Ishikawa (cell line): ENCODE measurements at regions not wholly inside any gene's neighbourhood (a gene's known extent, or its start where the extent isn't known, plus 50 kb on each side); places are given as distances from the start of the nearest gene placed in this dataset.

Experiments used
- MAX ChIP-seq: IDR thresholded peaks from 2 replicates; pipeline ENCODE4 v1.6.1; 2012
- TEAD4 ChIP-seq: IDR thresholded peaks from 2 replicates; pipeline ENCODE4 v1.6.1; 2012
- YY1 ChIP-seq: IDR thresholded peaks from 2 replicates; pipeline ENCODE4 v1.6.1; 2012; ENCODE audit warnings: low read depth

DNA sequence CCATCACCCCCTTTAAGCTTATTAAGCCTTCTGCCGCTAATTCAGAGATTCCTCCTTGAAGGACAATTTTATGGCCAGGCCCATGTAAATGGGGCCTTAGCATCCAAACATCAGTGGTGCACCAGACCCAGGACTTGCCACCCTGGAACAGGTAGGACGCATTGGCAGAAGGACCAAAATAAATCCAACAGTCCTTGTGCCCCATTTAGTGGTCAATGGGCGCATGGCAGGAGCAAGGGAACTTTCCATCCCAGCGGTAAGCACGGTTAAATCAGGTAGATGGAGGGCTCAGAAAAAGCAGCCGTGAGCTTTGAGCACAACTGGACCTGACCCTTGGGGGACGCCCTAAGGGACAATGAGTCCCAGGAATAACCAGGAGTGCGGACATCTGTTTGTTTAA, 540.8 kb upstream of the ROBO1 start:
- TF ChIP-seq MAX (no peak), YY1 (no peak), TEAD4 (no peak)
